SJSA1 (cell line): ENCODE measurements at regions not wholly inside any gene's neighbourhood (a gene's known extent, or its start where the extent isn't known, plus 50 kb on each side); places are given as distances from the start of the nearest gene placed in this dataset.
"Not testable (repeated sequence)": the region's sequence is repeated elsewhere in the genome, so short reads cannot be mapped to it uniquely, and the experiment has no call there.

Experiments used
- DNase-seq, 2 experiments: peaks; one replicate each; pipeline ENCODE4 v3.0.0-alpha.2; 2015 to 2020; ENCODE audit warnings: low spot score in 2 of 2, low read depth in 1 of 2
- H3K27ac ChIP-seq: fragments of 250-450 bp; sonication (Bioruptor Pico); 2 replicates; pipeline ENCODE4 v1.5.1; 2020; ENCODE audit warnings: mild to moderate bottlenecking, moderate library complexity
- H3K27me3 ChIP-seq: fragments of 250-450 bp; sonication (Bioruptor Pico); replicated peaks from 2 replicates; pipeline ENCODE4 v1.5.1; 2020; ENCODE audit warnings: mild to moderate bottlenecking, moderate library complexity
- H3K36me3 ChIP-seq: fragments of 250-450 bp; sonication (Bioruptor Pico); 2 replicates; pipeline ENCODE4 v1.5.1; 2020; ENCODE audit warnings: mild to moderate bottlenecking
- H3K4me1 ChIP-seq: fragments of 250-450 bp; sonication (Bioruptor Pico); replicated peaks from 2 replicates; pipeline ENCODE4 v1.6.1; 2021; ENCODE audit warnings: mild to moderate bottlenecking
- H3K4me3 ChIP-seq: fragments of 250-450 bp; sonication (Bioruptor Pico); 2 replicates; pipeline ENCODE4 v1.5.1; 2020; ENCODE audit warnings: mild to moderate bottlenecking
- H3K9me3 ChIP-seq: fragments of 250-450 bp; sonication (Bioruptor Pico); replicated peaks from 2 replicates; pipeline ENCODE4 v1.5.1; 2020; ENCODE audit warnings: mild to moderate bottlenecking

- Histone ChIP-seq H3K36me3 (no peaks in the 10 kb centered on the region), H3K9me3 (no peaks in the 10 kb centered on the region)
Observed at GRCh38 chr1:29414086-29414485, 177.8 kb downstream of the PTPRU start.

GRCh38 chr1:29413661-29414060, 177.3 kb downstream of the PTPRU start:
- Histone ChIP-seq H3K9me3 (no peaks in the 10 kb centered on the region), H3K36me3 (no peaks in the 10 kb centered on the region), H3K27ac (no peak overlapping the region), H3K4me1 (no peaks in the 10 kb centered on the region), H3K27me3 (no peaks in the 10 kb centered on the region), H3K4me3 (no peak overlapping the region)
- DNase-seq = peak in 1 of 2 experiments; percentile 15

More at GRCh38 chr1:29414086-29414485, 177.8 kb downstream of the PTPRU start:
- H3K4me3 ChIP-seq = no peak overlapping the region
- peak in 1 of 2 experiments; percentile 23 for DNase-seq
- no peaks in the 10 kb centered on the region for H3K4me1 ChIP-seq
- H3K27me3 ChIP-seq = no peaks in the 10 kb centered on the region
- H3K27ac ChIP-seq = no peak overlapping the region

- H3K27me3 ChIP-seq = no peaks in the 10 kb centered on the region
- peak in 1 of 2 experiments; percentile 33 for DNase-seq
- no peak overlapping the region for H3K27ac ChIP-seq
- no peaks in the 10 kb centered on the region for H3K36me3 ChIP-seq
- no peaks in the 10 kb centered on the region for H3K9me3 ChIP-seq
- H3K4me3 ChIP-seq = no peak overlapping the region
- no peaks in the 10 kb centered on the region for H3K4me1 ChIP-seq
Observed at GRCh38 chr1:29412591-29412990, 176.3 kb downstream of the PTPRU start.

- Histone ChIP-seq H3K4me3 (no peak overlapping the region), H3K36me3 (no peaks in the 10 kb centered on the region), H3K4me1 (no peaks in the 10 kb centered on the region), H3K27me3 (no peaks in the 10 kb centered on the region), H3K27ac (no peak overlapping the region), H3K9me3 (no peaks in the 10 kb centered on the region)
- peak in 1 of 2 experiments; percentile 20 for DNase-seq
Observed at GRCh38 chr1:29410476-29410875, 174.2 kb downstream of the PTPRU start.

GRCh38 chr1:29409616-29410015, 173.3 kb downstream of the PTPRU start:
- H3K27me3 ChIP-seq = no peaks in the 10 kb centered on the region
- no peaks in the 10 kb centered on the region for H3K9me3 ChIP-seq
- no peak overlapping the region for H3K27ac ChIP-seq
- H3K4me3 ChIP-seq = no peak overlapping the region
- peak in 1 of 2 experiments; percentile 4 for DNase-seq
- H3K36me3 ChIP-seq = no peaks in the 10 kb centered on the region
- H3K4me1 ChIP-seq = no peaks in the 10 kb centered on the region

- Histone ChIP-seq H3K36me3 (no peaks in the 10 kb centered on the region), H3K9me3 (no peaks in the 10 kb centered on the region), H3K4me1 (no peaks in the 10 kb centered on the region), H3K4me3 (no peak overlapping the region), H3K27me3 (no peaks in the 10 kb centered on the region), H3K27ac (no peak overlapping the region)
- peak in 1 of 2 experiments; percentile 23 for DNase-seq
Observed at GRCh38 chr1:29408831-29409605, 172.7 kb downstream of the PTPRU start.

GRCh38 chr1:29406814-29407213, 170.5 kb downstream of the PTPRU start:
- no peak overlapping the region for H3K27ac ChIP-seq
- no peaks in the 10 kb centered on the region for H3K4me1 ChIP-seq

GRCh38 chr1:29400203-29400602, 163.9 kb downstream of the PTPRU start:
- not testable (repeated sequence) for H3K36me3 ChIP-seq, H3K27ac ChIP-seq, H3K4me1 ChIP-seq, H3K4me3 ChIP-seq, H3K27me3 ChIP-seq, DNase-seq, H3K9me3 ChIP-seq

More at GRCh38 chr1:29406814-29407213, 170.5 kb downstream of the PTPRU start:
- Histone ChIP-seq H3K9me3 (no peaks in the 10 kb centered on the region), H3K4me3 (no peak overlapping the region), H3K27me3 (no peaks in the 10 kb centered on the region), H3K36me3 (no peaks in the 10 kb centered on the region)
- DNase-seq = peak in 1 of 2 experiments; percentile 20

GRCh38 chr1:29399465-29399864, 163.1 kb downstream of the PTPRU start:
- Histone ChIP-seq H3K9me3 (peaks cover 3% of the 10 kb centered on the region; the same call in 1 of the 2 replicates), H3K4me1 (no peaks in the 10 kb centered on the region), H3K27me3 (no peaks in the 10 kb centered on the region), H3K4me3 (no peak overlapping the region), H3K27ac (no peak overlapping the region), H3K36me3 (no peaks in the 10 kb centered on the region)
- DNase-seq = no peak

GRCh38 chr1:29398431-29398830, 162.1 kb downstream of the PTPRU start:
- Histone ChIP-seq H3K36me3 (no peaks in the 10 kb centered on the region), H3K27me3 (no peaks in the 10 kb centered on the region), H3K4me3 (no peak overlapping the region), H3K9me3 (peaks cover 3% of the 10 kb centered on the region; the same call in 1 of the 2 replicates), H3K4me1 (no peaks in the 10 kb centered on the region), H3K27ac (no peak overlapping the region)
- DNase-seq = no peak

- Histone ChIP-seq H3K4me3 (no peak overlapping the region), H3K27me3 (no peaks in the 10 kb centered on the region), H3K36me3 (no peaks in the 10 kb centered on the region), H3K9me3 (peaks cover 3% of the 10 kb centered on the region; the same call in 1 of the 2 replicates), H3K27ac (no peak overlapping the region), H3K4me1 (no peaks in the 10 kb centered on the region)
- no peak for DNase-seq
Observed at GRCh38 chr1:29397981-29398380, 161.7 kb downstream of the PTPRU start.

- Histone ChIP-seq H3K27ac (no peak overlapping the region), H3K4me1 (no peaks in the 10 kb centered on the region), H3K9me3 (peaks cover 3% of the 10 kb centered on the region; the same call in 1 of the 2 replicates), H3K36me3 (no peaks in the 10 kb centered on the region), H3K27me3 (no peaks in the 10 kb centered on the region), H3K4me3 (no peak overlapping the region)
- no peak for DNase-seq
Observed at GRCh38 chr1:29397256-29397590, 160.9 kb downstream of the PTPRU start.

- H3K36me3 ChIP-seq = no peaks in the 10 kb centered on the region
- peaks cover 3% of the 10 kb centered on the region; the same call in 1 of the 2 replicates for H3K9me3 ChIP-seq
- H3K27ac ChIP-seq = no peak overlapping the region
- H3K27me3 ChIP-seq = no peaks in the 10 kb centered on the region
- no peak overlapping the region for H3K4me3 ChIP-seq
- peak in 1 of 2 experiments; percentile 25 for DNase-seq
- H3K4me1 ChIP-seq = no peaks in the 10 kb centered on the region
Observed at GRCh38 chr1:29396438-29397255, 160.3 kb downstream of the PTPRU start.
